ENCODE measurements at regions not wholly inside any gene's neighbourhood (a gene's known extent, or its start where the extent isn't known, plus 50 kb on each side); places are given as distances from the start of the nearest gene placed in this dataset.
"Not testable (repeated sequence)": the region's sequence is repeated elsewhere in the genome, so short reads cannot be mapped to it uniquely, and the experiment has no call there.

- no peak for DNase-seq (ENCODE audit: low spot score)
Measured at GRCh38 chr1:30460661-30461060, 262.7 kb downstream of the MATN1 start.

GRCh38 chr1:30458730-30459485 lies 264.5 kb downstream of the MATN1 start:
- DNase-seq (ENCODE audit: low spot score), result not testable (repeated sequence)

- no peak for DNase-seq (ENCODE audit: low spot score)
Measured at GRCh38 chr1:30452925-30453324, 270.5 kb downstream of the MATN1 start.

GRCh38 chr1:30452170-30452569 lies 271.2 kb downstream of the MATN1 start:
- DNase-seq (ENCODE audit: low spot score), result no peak

GRCh38 chr1:30451532-30452125 lies 271.8 kb downstream of the MATN1 start:
- DNase-seq (ENCODE audit: low spot score), result no peak

GRCh38 chr1:30450818-30451233 lies 272.6 kb downstream of the MATN1 start:
- no peak for DNase-seq (ENCODE audit: low spot score)

- no peak for DNase-seq (ENCODE audit: low spot score)
Measured at GRCh38 chr1:30450148-30450817, 273.1 kb downstream of the MATN1 start.

GRCh38 chr1:30449428-30450147 lies 273.8 kb downstream of the MATN1 start:
- DNase-seq (ENCODE audit: low spot score), result no peak

- no peak for DNase-seq (ENCODE audit: low spot score)
Measured at GRCh38 chr1:30449003-30449402, 274.4 kb downstream of the MATN1 start.

GRCh38 chr1:30447701-30448100 lies 275.7 kb downstream of the MATN1 start:
- no peak for DNase-seq (ENCODE audit: low spot score)

GRCh38 chr1:30447080-30447479 lies 276.3 kb downstream of the MATN1 start:
- DNase-seq (ENCODE audit: low spot score), result no peak

GRCh38 chr1:30446508-30446907 lies 276.9 kb downstream of the MATN1 start:
- no peak for DNase-seq (ENCODE audit: low spot score)

GRCh38 chr1:30446095-30446494 lies 277.3 kb downstream of the MATN1 start:
- DNase-seq (ENCODE audit: low spot score), result no peak

GRCh38 chr1:30445449-30445848 lies 277.9 kb downstream of the MATN1 start:
- DNase-seq (ENCODE audit: low spot score), result no peak

- no peak for DNase-seq (ENCODE audit: low spot score)
Measured at GRCh38 chr1:30444850-30445249, 278.5 kb downstream of the MATN1 start.

- DNase-seq (ENCODE audit: low spot score), result no peak
Measured at GRCh38 chr1:30444401-30444800, 279.0 kb downstream of the MATN1 start.

- not testable (repeated sequence) for DNase-seq (ENCODE audit: low spot score)
Measured at GRCh38 chr1:30438274-30438673, 285.1 kb downstream of the MATN1 start.

- DNase-seq (ENCODE audit: low spot score), result no peak
Measured at GRCh38 chr1:30437059-30437576, 286.3 kb downstream of the MATN1 start.

- DNase-seq (ENCODE audit: low spot score), result no peak
Measured at GRCh38 chr1:30427545-30427944, 295.8 kb downstream of the MATN1 start.

GRCh38 chr1:30425046-30425445 lies 298.3 kb downstream of the MATN1 start:
- no peak for DNase-seq (ENCODE audit: low spot score)

- no peak for DNase-seq (ENCODE audit: low spot score)
Measured at GRCh38 chr1:30423570-30423969, 299.8 kb downstream of the MATN1 start.

GRCh38 chr1:30422251-30422650 lies 301.1 kb downstream of the MATN1 start:
- no peak for DNase-seq (ENCODE audit: low spot score)

Measured in H4 (cell line).